GM21528 (cell line): ENCODE measurements at regions not wholly inside any gene's neighbourhood (a gene's known extent, or its start where the extent isn't known, plus 50 kb on each side); places are given as distances from the start of the nearest gene placed in this dataset.

Experiments
- ATAC-seq: cut with Tn5 transposase; IDR thresholded peaks from one replicate; pipeline ENCODE4 v1.9.1; 2021; ENCODE audit warnings: mild to moderate bottlenecking, moderate library complexity; ENCODE audit not compliant: unreplicated experiment, low FRiP score

- ATAC-seq, result no peak
Observed at GRCh38 chr6:148128014-148128730, 214.5 kb upstream of the SASH1 start.

GRCh38 chr6:148134592-148134991 lies 208.0 kb upstream of the SASH1 start:
- no peak for ATAC-seq

- ATAC-seq, result no peak
Observed at GRCh38 chr6:148136586-148136985, 206.1 kb upstream of the SASH1 start.

- ATAC-seq, result no peak
Observed at GRCh38 chr6:148137652-148138051, 205.0 kb upstream of the SASH1 start.

- no peak for ATAC-seq
Observed at GRCh38 chr6:148138573-148138972, 204.1 kb upstream of the SASH1 start.

GRCh38 chr6:148140772-148141557 lies 201.7 kb upstream of the SASH1 start:
- ATAC-seq, result no peak

GRCh38 chr6:148142821-148143220 lies 199.8 kb upstream of the SASH1 start:
- ATAC-seq, result no peak

GRCh38 chr6:148143771-148144170 lies 198.9 kb upstream of the SASH1 start:
- no peak for ATAC-seq

- ATAC-seq, result peak; percentile 68
Observed at GRCh38 chr6:148144917-148145521, 197.6 kb upstream of the SASH1 start.

- ATAC-seq, result no peak
Observed at GRCh38 chr6:148146717-148147462, 195.7 kb upstream of the SASH1 start.

GRCh38 chr6:148147463-148147830 lies 195.2 kb upstream of the SASH1 start:
- ATAC-seq, result no peak

GRCh38 chr6:148151896-148152643 lies 190.6 kb upstream of the SASH1 start:
- no peak for ATAC-seq

GRCh38 chr6:148154668-148155067 lies 188.0 kb upstream of the SASH1 start:
- no peak for ATAC-seq

GRCh38 chr6:148155293-148155692 lies 187.3 kb upstream of the SASH1 start:
- ATAC-seq, result no peak

GRCh38 chr6:148157841-148158240 lies 184.8 kb upstream of the SASH1 start:
- ATAC-seq, result no peak

GRCh38 chr6:148164645-148165044 lies 178.0 kb upstream of the SASH1 start:
- ATAC-seq, result no peak

GRCh38 chr6:148166339-148166968 lies 176.2 kb upstream of the SASH1 start:
- no peak for ATAC-seq

GRCh38 chr6:148169706-148170105 lies 172.9 kb upstream of the SASH1 start:
- no peak for ATAC-seq

- ATAC-seq, result no peak
Observed at GRCh38 chr6:148170286-148170685, 172.4 kb upstream of the SASH1 start.

GRCh38 chr6:148173548-148173947 lies 169.1 kb upstream of the SASH1 start:
- no peak for ATAC-seq
